ENCODE measurements at regions not wholly inside any gene's neighbourhood (a gene's known extent, or its start where the extent isn't known, plus 50 kb on each side); places are given as distances from the start of the nearest gene placed in this dataset.
"Not testable (repeated sequence)": the region's sequence is repeated elsewhere in the genome, so short reads cannot be mapped to it uniquely, and the experiment has no call there.

- Histone ChIP-seq H3K9me3 (no peaks in the 10 kb centered on the region), H3K4me3 (no peak overlapping the region), H3K27me3 (no peaks in the 10 kb centered on the region), H3K36me3 (no peaks in the 10 kb centered on the region)
- DNase-seq, result no peak
Observed at GRCh38 chr2:175619179-175620045, 382.7 kb downstream of the LNPK start.

GRCh38 chr2:175612280-175612679 lies 389.8 kb downstream of the LNPK start:
- Histone ChIP-seq H3K36me3 (no peaks in the 10 kb centered on the region), H3K4me3 (no peak overlapping the region), H3K27me3 (no peaks in the 10 kb centered on the region), H3K9me3 (no peaks in the 10 kb centered on the region)
- no peak for DNase-seq

- no peaks in the 10 kb centered on the region for H3K9me3 ChIP-seq
- DNase-seq, result no peak
- H3K4me3 ChIP-seq, result no peak overlapping the region
- H3K27me3 ChIP-seq, result no peaks in the 10 kb centered on the region
- no peaks in the 10 kb centered on the region for H3K36me3 ChIP-seq
Observed at GRCh38 chr2:175606010-175606841, 395.8 kb downstream of the LNPK start.

GRCh38 chr2:175605640-175606009 lies 396.4 kb downstream of the LNPK start:
- Histone ChIP-seq H3K4me3 (no peak overlapping the region), H3K36me3 (no peaks in the 10 kb centered on the region), H3K9me3 (no peaks in the 10 kb centered on the region), H3K27me3 (no peaks in the 10 kb centered on the region)
- no peak for DNase-seq

GRCh38 chr2:175601969-175602368 lies 400.1 kb downstream of the LNPK start:
- Histone ChIP-seq H3K4me3 (no peak overlapping the region), H3K27me3 (no peaks in the 10 kb centered on the region), H3K9me3 (no peaks in the 10 kb centered on the region), H3K36me3 (no peaks in the 10 kb centered on the region)
- DNase-seq, result no peak

- DNase-seq, result peak; percentile 39
- H3K36me3 ChIP-seq, result no peaks in the 10 kb centered on the region
- no peaks in the 10 kb centered on the region for H3K9me3 ChIP-seq
- H3K27me3 ChIP-seq, result no peaks in the 10 kb centered on the region
- no peak overlapping the region for H3K4me3 ChIP-seq
Observed at GRCh38 chr2:175599966-175600831, 401.9 kb downstream of the LNPK start.

- Histone ChIP-seq H3K27me3 (no peaks in the 10 kb centered on the region), H3K9me3 (no peaks in the 10 kb centered on the region), H3K4me3 (no peak overlapping the region), H3K36me3 (no peaks in the 10 kb centered on the region)
- no peak for DNase-seq
Observed at GRCh38 chr2:175597286-175597685, 404.8 kb downstream of the LNPK start.

- no peak overlapping the region for H3K4me3 ChIP-seq
Observed at GRCh38 chr2:175595139-175595538, 406.9 kb downstream of the LNPK start.

GRCh38 chr2:175593686-175594525 lies 408.2 kb downstream of the LNPK start:
- H3K9me3 ChIP-seq, H3K4me3 ChIP-seq, H3K36me3 ChIP-seq, DNase-seq, H3K27me3 ChIP-seq: not testable (repeated sequence)

More at GRCh38 chr2:175595139-175595538, 406.9 kb downstream of the LNPK start:
- Histone ChIP-seq H3K27me3 (no peaks in the 10 kb centered on the region), H3K9me3 (no peaks in the 10 kb centered on the region), H3K36me3 (no peaks in the 10 kb centered on the region)
- no peak for DNase-seq

- H3K9me3 ChIP-seq, H3K27me3 ChIP-seq, H3K4me3 ChIP-seq, H3K36me3 ChIP-seq, DNase-seq: not testable (repeated sequence)
Observed at GRCh38 chr2:175588213-175588612, 406.7 kb upstream of the ATP5MC3 start.

- H3K27me3 ChIP-seq, result no peaks in the 10 kb centered on the region
- no peak overlapping the region for H3K4me3 ChIP-seq
- H3K36me3 ChIP-seq, result no peaks in the 10 kb centered on the region
- no peak for DNase-seq
- no peaks in the 10 kb centered on the region for H3K9me3 ChIP-seq
Observed at GRCh38 chr2:175585496-175585895, 404.0 kb upstream of the ATP5MC3 start.

- no peak overlapping the region for H3K4me3 ChIP-seq
- H3K9me3 ChIP-seq, result no peaks in the 10 kb centered on the region
- no peaks in the 10 kb centered on the region for H3K27me3 ChIP-seq
- no peak for DNase-seq
- no peaks in the 10 kb centered on the region for H3K36me3 ChIP-seq
Observed at GRCh38 chr2:175580652-175581051, 399.1 kb upstream of the ATP5MC3 start.

GRCh38 chr2:175579646-175580045 lies 398.1 kb upstream of the ATP5MC3 start:
- Histone ChIP-seq H3K4me3 (no peak overlapping the region), H3K27me3 (no peaks in the 10 kb centered on the region), H3K36me3 (no peaks in the 10 kb centered on the region), H3K9me3 (no peaks in the 10 kb centered on the region)
- DNase-seq, result no peak

GRCh38 chr2:175577368-175577970 lies 396.0 kb upstream of the ATP5MC3 start:
- Histone ChIP-seq H3K36me3 (no peaks in the 10 kb centered on the region), H3K27me3 (no peaks in the 10 kb centered on the region), H3K4me3 (no peak overlapping the region), H3K9me3 (no peaks in the 10 kb centered on the region)
- no peak for DNase-seq

GRCh38 chr2:175576875-175577274 lies 395.4 kb upstream of the ATP5MC3 start:
- no peak overlapping the region for H3K4me3 ChIP-seq
- DNase-seq, result peak; percentile 17
- H3K36me3 ChIP-seq, result no peaks in the 10 kb centered on the region
- H3K27me3 ChIP-seq, result no peaks in the 10 kb centered on the region
- H3K9me3 ChIP-seq, result no peaks in the 10 kb centered on the region

- H3K36me3 ChIP-seq, result no peaks in the 10 kb centered on the region
- H3K9me3 ChIP-seq, result no peaks in the 10 kb centered on the region
- no peak overlapping the region for H3K4me3 ChIP-seq
- no peak for DNase-seq
- H3K27me3 ChIP-seq, result no peaks in the 10 kb centered on the region
Observed at GRCh38 chr2:175576270-175576669, 394.8 kb upstream of the ATP5MC3 start.

All from MG63 (cell line).